HG03571 (cell line): ENCODE measurements at regions not wholly inside any gene's neighbourhood (a gene's known extent, or its start where the extent isn't known, plus 50 kb on each side); places are given as distances from the start of the nearest gene placed in this dataset.
"Not testable (repeated sequence)": the region's sequence is repeated elsewhere in the genome, so short reads cannot be mapped to it uniquely, and the experiment has no call there.

Experiments used
- ATAC-seq: cut with Tn5 transposase; IDR thresholded peaks from one replicate; pipeline ENCODE4 v1.9.1; 2021; ENCODE audit not compliant: unreplicated experiment

DNA sequence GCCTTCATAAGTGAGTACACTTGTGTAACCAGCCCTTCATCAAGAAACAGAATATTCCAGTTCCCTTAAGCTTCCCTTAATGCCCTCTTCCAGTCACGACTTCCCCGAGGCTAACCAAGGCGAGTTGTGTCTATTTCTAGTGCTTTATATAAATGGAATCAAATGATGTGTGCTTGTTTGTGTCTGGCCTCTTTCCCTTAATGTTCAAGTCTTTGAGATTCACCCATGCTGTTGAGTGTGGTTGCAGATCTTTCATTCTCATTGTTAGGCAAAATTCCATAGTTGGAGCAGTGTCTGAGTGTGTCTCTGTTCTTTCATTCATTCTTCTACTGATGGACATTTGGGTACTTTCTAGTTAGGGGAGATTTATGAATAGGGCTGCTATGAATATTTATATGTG is 135.0 kb downstream of the CEBPB start:
- ATAC-seq = no peak

DNA sequence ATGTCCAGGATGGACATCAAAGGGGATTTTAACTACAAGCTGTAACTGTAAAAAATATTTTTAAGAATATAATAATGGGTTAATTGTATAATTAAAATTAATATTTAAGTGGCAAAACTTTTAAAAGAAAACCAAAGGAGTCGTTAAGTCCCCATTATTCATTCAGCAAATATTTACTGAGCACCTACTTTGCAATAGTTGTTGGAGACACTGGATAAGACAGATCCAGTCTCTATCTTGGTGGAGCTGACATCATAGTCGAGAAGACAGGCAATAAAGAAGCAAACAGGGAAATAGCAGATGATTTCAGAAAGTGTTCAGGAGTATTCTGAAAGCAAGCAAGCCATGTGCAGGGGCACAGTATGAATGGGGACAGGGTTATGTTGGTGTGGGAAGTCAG is 137.0 kb downstream of the CEBPB start:
- no peak for ATAC-seq

GRCh38 chr20:50328222-50328979 is 137.8 kb downstream of the CEBPB start:
- ATAC-seq = no peak

GRCh38 chr20:50328996-50329898 is 138.6 kb downstream of the CEBPB start:
- no peak for ATAC-seq

DNA sequence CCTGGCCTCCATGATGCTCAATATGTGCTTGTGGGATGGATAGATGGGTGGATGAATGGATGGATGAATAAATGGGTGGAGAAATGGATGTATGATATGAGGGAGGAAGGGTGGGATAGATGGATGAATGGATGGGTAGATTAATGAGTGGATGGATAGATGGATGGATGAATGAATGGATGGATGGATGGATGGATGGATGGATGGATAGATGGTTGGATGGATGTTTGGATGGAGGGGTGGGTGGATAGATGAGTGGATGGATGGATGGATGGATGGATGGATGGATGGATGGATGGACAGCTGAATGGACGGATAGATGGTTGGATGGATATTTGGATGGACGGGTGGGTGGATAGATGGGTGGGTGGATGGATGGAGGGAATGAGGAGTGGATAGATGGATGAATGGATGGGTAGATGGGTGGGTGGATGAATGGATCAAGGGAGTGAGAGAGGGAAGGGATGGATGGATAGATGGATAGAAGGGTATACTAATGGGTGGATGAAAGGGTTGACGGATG is 139.4 kb downstream of the CEBPB start:
- no peak for ATAC-seq

GRCh38 chr20:50330504-50331313 is 140.1 kb downstream of the CEBPB start:
- ATAC-seq = no peak

- ATAC-seq = no peak
Observed at GRCh38 chr20:50331469-50332363, 141.1 kb downstream of the CEBPB start.

- ATAC-seq = no peak
Observed at GRCh38 chr20:50332491-50332980, 141.9 kb downstream of the CEBPB start.

DNA sequence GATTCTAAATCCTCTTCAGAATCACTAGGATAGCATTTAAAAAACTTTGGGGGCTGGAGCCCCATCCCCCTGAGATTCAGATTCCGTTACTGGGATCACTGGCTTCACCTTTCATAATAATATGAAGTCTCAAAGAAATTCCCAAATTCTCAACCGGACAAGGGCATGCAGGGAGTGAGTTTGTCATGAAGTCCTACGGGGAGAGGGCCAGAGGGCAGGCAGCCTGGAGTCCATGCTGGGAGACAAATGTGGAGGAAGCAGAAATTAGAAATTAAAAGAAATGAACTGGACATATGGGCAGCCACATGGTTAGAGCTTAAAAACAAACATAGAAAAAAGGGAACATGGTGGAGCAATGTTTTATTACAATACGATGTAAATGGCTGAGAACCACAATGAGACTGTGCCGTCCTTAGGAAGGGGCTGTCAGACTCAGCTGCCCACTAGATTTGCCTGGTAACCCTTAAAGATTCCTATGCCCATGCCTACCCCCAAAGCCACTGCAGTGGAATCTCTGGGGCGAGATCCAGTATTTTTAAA is 142.6 kb downstream of the CEBPB start:
- ATAC-seq = no peak

DNA sequence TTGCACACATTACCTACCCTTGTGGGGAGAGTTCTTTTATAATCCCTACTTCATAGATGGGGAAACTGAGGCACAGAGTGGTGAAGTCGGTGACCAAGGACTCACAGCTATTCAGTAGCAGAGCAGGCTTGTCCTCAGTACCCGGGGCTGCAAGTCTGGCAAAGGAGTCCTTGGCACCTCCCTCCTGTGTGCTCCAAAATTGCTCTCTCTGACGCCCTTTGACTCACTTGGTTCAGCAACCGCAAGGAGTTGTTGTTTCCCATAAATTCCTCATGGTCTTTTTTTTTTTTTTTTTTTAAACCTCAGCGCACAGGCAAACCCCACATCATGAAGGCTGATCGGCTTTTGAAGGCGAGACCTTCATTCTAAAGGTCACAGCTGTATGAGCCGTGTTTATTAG is 143.2 kb downstream of the CEBPB start:
- ATAC-seq = no peak

GRCh38 chr20:50334512-50334911 is 143.9 kb downstream of the CEBPB start:
- not testable (repeated sequence) for ATAC-seq

DNA sequence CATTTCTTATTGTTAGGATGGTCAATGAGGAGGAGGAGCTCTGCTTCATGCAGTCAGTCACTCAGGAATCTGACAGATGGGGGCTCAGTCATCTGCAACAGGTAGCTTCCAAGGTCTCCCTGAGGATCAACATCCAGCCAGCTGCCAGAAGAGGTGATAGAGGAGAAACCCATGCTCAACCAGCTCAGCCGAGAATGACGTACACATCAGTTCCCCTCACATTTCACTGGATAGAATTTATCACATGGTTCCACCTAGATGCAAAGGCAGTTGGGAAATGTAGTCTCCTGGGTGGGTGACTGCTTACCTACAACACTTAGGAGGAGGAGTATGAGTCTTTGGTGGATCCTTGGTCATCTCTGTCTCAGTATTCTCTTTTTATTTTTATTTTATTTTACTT is 144.5 kb downstream of the CEBPB start:
- ATAC-seq = no peak

- ATAC-seq = no peak
Observed at GRCh38 chr20:50335866-50336265, 145.2 kb downstream of the CEBPB start.

DNA sequence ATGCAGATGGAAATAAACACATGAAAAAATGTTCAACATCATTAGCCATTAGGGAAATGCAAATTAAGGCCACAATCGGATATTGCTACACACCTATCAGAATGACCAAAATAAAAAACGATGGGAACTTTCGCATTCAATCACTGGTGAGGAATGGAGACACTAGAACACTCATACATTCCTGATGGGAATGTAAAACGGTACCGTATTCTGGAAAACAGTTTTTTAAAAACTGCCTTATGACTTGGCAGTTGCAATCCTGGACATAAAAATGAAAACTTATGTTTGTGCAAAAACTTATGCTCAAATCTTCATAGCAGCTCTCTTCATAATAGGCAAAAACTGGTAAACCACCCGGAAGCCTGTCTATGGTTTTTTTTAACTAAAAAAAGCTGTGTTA is 146.0 kb downstream of the CEBPB start:
- ATAC-seq = no peak

- no peak for ATAC-seq
Observed at GRCh38 chr20:50337521-50338466, 147.2 kb downstream of the CEBPB start.

DNA sequence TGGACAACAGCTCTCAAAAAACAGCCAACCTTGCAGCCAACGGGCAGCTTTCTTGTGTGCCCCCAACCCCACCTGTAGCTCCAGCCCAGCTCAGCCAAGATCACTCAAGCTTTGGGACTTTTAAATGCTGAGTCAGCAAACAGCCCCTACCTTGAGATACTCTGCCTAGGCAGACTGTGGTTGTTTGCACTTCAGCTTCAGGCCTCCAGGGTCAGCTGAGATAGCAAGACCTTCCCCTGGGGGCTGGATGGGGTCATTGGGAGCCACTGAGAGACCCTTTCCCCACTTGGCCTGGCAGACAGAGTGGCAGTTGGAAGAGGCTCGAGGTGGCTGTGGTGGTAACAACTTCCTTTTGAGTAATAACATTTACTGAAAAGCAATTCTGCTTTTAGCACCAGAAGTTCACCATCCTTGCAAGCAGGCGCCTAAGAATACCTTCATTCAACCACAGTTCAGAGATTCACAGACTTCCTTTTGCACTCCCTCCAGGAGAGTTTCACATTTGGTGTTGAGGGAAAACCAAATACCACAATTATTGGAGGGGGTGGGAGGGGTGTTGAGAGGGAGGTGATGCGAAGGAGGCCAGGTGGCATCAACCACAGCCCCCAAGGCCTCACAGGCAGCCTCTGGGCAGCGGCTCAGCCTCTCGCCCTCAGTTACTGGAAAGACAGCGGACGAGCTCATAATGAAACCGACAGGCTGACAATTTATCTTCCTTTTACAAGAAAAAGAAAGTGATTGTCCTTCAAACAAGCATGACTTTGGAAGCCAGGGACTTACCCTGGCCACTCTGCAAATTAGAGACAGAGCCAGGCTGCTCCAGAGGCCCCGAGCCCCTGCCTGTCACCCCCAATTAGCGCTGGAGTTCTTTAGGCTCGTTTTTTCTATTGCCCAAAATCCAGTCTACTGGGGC is 148.1 kb downstream of the CEBPB start:
- peak; percentile 61 for ATAC-seq

DNA sequence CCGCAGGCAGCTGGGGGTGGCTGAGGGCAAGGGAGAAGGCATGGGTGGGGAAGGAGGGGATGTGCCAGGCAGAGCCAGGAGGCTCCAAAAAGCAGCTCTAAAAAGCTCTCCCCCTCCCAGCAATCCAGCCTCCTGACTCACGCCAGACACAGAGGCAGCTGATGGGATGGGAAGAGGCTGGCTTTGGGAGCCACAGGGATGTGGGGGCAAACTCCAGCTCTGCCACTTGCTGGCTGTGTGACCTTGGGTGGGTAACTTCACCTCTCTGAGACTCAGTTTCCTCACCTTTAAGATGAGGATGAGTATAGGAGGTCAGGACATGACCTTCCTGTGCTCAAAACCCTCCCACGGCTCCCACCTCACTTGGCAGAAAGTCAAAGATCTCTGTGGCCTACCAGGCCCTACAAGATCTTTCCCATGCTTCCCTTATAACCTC is 148.9 kb downstream of the CEBPB start:
- ATAC-seq = no peak
